CD14-positive monocyte (primary cell): ENCODE measurements at regions not wholly inside any gene's neighbourhood (a gene's known extent, or its start where the extent isn't known, plus 50 kb on each side); places are given as distances from the start of the nearest gene placed in this dataset.

Experiments
- DNase-seq, 3 donors: peaks; one replicate each; pipeline ENCODE4 v3.0.0-alpha.2; 2011 to 2022
- H2AFZ ChIP-seq: 2 replicates; pipeline ENCODE4 v1.6.0; 2012; ENCODE audit warnings: mild to moderate bottlenecking, low read depth, low read length, inconsistent platforms; ENCODE audit not compliant: insufficient read depth, poor library complexity, severe bottlenecking
- H3K27ac ChIP-seq, 2 donors: 1 replicate in 1 of 2; 2 replicates in 1 of 2; pipeline ENCODE4 v1.5.1; 2012 to 2013; ENCODE audit warnings: low read length in 2 of 2, control low read depth in 1 of 2, inconsistent platforms in 1 of 2, low read depth in 1 of 2, mild to moderate bottlenecking in 1 of 2
- H3K27me3 ChIP-seq, 2 donors: one replicate each; pipeline versions ENCODE4 v1.6.0 to v1.6.1; 2011 to 2013; ENCODE audit warnings: low read length in 2 of 2; ENCODE audit not compliant: control insufficient read depth in 2 of 2, insufficient read depth in 2 of 2
- H3K36me3 ChIP-seq, 2 donors: replicated peaks in 1 of 2; 1 replicate in 1 of 2; 2 replicates in 1 of 2; pipeline versions ENCODE4 v1.5.1 to v1.6.1; 2012 to 2013; ENCODE audit warnings: low read length in 2 of 2, control low read depth in 1 of 2, inconsistent platforms in 1 of 2, mild to moderate bottlenecking in 1 of 2; ENCODE audit not compliant: insufficient read depth in 2 of 2, control insufficient read depth in 1 of 2
- H3K4me1 ChIP-seq, 2 donors: 1 replicate in 1 of 2; 2 replicates in 1 of 2; pipeline versions ENCODE4 v1.5.1 to v1.6.1; 2012 to 2013; ENCODE audit warnings: low read length in 2 of 2, control low read depth in 1 of 2, inconsistent platforms in 1 of 2, mild to moderate bottlenecking in 1 of 2, moderate library complexity in 1 of 2; ENCODE audit not compliant: insufficient read depth in 2 of 2, control insufficient read depth in 1 of 2
- H3K4me2 ChIP-seq: replicated peaks from 2 replicates; pipeline ENCODE3; 2012; ENCODE audit warnings: low read length, moderate library complexity, mild to moderate bottlenecking; ENCODE audit not compliant: poor library complexity, severe bottlenecking; ENCODE audit errors: extremely low read depth
- H3K4me3 ChIP-seq, 3 experiments: fragments of 200-600 bp in 1 of 3; sonication (generic) in 1 of 3; replicated peaks in 1 of 3; 1 replicate in 2 of 3; 2 replicates in 1 of 3; pipeline ENCODE4 v1.5.1; 2011 to 2013; ENCODE audit warnings: low read length in 3 of 3, mild to moderate bottlenecking in 3 of 3, control low read depth in 2 of 3, low read depth in 2 of 3, inconsistent platforms in 1 of 3, moderate library complexity in 1 of 3
- H3K79me2 ChIP-seq: 2 replicates; pipeline ENCODE4 v1.6.0; 2012; ENCODE audit warnings: mild to moderate bottlenecking, control low read depth, inconsistent platforms, low read length, moderate library complexity; ENCODE audit not compliant: insufficient read depth
- H3K9ac ChIP-seq: 2 replicates; pipeline ENCODE4 v1.6.0; 2017; ENCODE audit warnings: low read length, mild to moderate bottlenecking; ENCODE audit not compliant: insufficient read depth, poor library complexity, severe bottlenecking
- H3K9me3 ChIP-seq, 2 donors: replicated peaks in 1 of 2; 1 replicate in 1 of 2; 2 replicates in 1 of 2; pipeline versions ENCODE4 v1.5.1 to v1.6.1; 2012 to 2013; ENCODE audit warnings: low read length in 2 of 2, control low read depth in 1 of 2; ENCODE audit not compliant: control insufficient read depth in 1 of 2, insufficient read depth in 1 of 2
- H4K20me1 ChIP-seq: 2 replicates; pipeline ENCODE4 v1.6.0; 2012; ENCODE audit warnings: mild to moderate bottlenecking, low read length, control low read depth, moderate library complexity; ENCODE audit not compliant: insufficient read depth
- H3K27ac Mint-ChIP-seq, 7 donors: one replicate each; pipeline ENCODE4 v1.8.0; 2020; ENCODE audit warnings: mild to moderate bottlenecking in 7 of 7, mixed read lengths in 7 of 7, moderate library complexity in 6 of 7, inconsistent platforms in 2 of 7
- H3K27me3 Mint-ChIP-seq, 3 donors: one replicate each; pipeline ENCODE4 v1.8.0; 2021 to 2022; ENCODE audit warnings: low read depth in 3 of 3, mild to moderate bottlenecking in 3 of 3, mixed read lengths in 3 of 3, moderate library complexity in 3 of 3, inconsistent platforms in 1 of 3
- H3K36me3 Mint-ChIP-seq, 2 donors: one replicate each; pipeline ENCODE4 v1.8.0; 2020; ENCODE audit warnings: mixed read lengths in 2 of 2, inconsistent platforms in 1 of 2, mild to moderate bottlenecking in 1 of 2
- H3K4me1 Mint-ChIP-seq: one replicate; pipeline ENCODE4 v1.8.0; 2020; ENCODE audit warnings: mild to moderate bottlenecking, mixed read lengths
- H3K4me3 Mint-ChIP-seq, 2 donors: one replicate each; pipeline ENCODE4 v1.8.0; 2020; ENCODE audit warnings: mild to moderate bottlenecking in 2 of 2, mixed read lengths in 2 of 2, moderate library complexity in 1 of 2
- H3K9me3 Mint-ChIP-seq, 7 donors: one replicate each; pipeline ENCODE4 v1.8.0; 2020 to 2022; ENCODE audit warnings: mixed read lengths in 7 of 7, mild to moderate bottlenecking in 6 of 7, moderate library complexity in 6 of 7, inconsistent platforms in 2 of 7
- CTCF ChIP-seq: fragments of 200-600 bp; IDR thresholded peaks from one replicate; pipeline ENCODE4 v1.8.0; 2022; ENCODE audit warnings: antibody characterized with exemption, mild to moderate bottlenecking
- WGBS: methylation state at CpG from one replicate; pipeline ENCODE4 v1.1.5; 2013; ENCODE audit warnings: missing lambda C conversion rate; ENCODE audit not compliant: insufficient coverage; 5-methylcytosine and 5-hydroxymethylcytosine counted together
- intact Hi-C, 2 donors: fragments of 100-400 bp; cut with micrococcal nuclease; formaldehyde crosslinking; loops; one replicate each; pipeline versions ENCODE4 v1.15.0 to v1.15.1; 2023

DNA sequence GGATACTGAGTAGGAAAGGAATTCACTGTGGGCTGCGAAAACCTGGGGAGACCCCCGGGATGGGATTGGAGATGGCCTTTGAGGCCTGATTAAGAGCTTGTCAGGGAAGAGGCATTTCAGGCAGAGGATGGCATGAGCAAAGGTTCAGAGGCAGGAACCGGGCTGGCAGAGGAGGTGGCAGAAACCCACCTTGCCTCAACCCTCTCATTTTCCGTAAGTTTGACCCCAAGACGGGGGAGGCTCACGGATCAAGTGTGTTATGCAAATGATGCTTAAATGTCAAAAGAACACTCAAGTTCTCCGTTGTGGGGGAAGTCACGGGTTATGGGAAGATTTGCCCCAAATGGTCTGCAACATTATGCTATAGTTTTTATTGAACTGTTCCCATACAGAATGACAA, 88.3 kb downstream of the MYCN start:
- no peak overlapping the region for H3K4me3 Mint-ChIP-seq

DNA sequence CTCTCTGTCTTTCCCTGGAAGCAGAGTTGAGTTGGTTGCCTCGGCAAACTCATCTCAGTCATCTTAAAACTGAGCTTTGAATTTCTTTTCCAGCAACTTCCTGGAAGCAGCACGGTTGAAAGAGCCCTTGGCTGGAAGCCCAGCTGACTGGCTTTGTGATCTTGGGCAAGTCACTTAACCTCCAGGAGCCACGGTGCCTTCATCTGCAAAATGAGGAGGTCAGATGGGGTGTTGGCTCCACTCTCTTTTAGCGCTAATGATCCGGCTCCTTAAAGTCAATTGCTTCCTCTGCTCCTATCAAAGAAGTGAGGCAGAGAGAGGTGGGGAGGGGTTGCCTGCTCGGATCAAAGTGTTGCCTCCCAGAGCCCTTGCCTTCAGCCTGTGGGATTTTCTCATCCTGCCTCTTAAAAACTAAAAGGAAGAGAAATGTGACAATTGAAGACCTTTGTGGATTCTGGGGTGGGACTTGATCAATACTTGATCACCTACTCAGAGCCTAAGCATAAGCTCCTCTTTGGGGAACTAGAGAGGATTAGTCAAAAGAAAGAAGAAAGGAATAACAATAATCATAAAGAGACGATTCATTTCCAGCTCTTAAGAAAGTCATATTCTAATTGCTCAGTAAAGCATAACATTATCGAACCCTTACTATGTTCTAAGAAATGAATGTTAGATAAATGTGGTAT, 86.6 kb downstream of the MYCN start:
- Histone ChIP-seq H4K20me1 (no peaks in the 10 kb centered on the region), H3K9ac (no peak overlapping the region), H3K27ac (no peak overlapping the region), H3K9me3 (no peaks in the 10 kb centered on the region), H3K4me2 (no peak overlapping the region), H3K4me1 (no peaks in the 10 kb centered on the region), H2AFZ (no peak overlapping the region), H3K4me3 (no peak overlapping the region), H3K27me3 (no peaks in the 10 kb centered on the region), H3K79me2 (no peaks in the 10 kb centered on the region), H3K36me3 (no peaks in the 10 kb centered on the region)
- Mint-ChIP-seq H3K27me3 (peaks cover 4 to 12% (median 6%) of the 10 kb centered on the region in 3 donors), H3K36me3 (no peaks in the 10 kb centered on the region), H3K27ac (no peak overlapping the region), H3K9me3 (peaks cover 0 to 2% (median 0%) of the 10 kb centered on the region in 7 donors), H3K4me3 (no peak overlapping the region), H3K4me1 (no peaks in the 10 kb centered on the region)
- WGBS: 55% methylated on average over 2 of the region's 8 CpGs
- intact Hi-C loops: no loop called here
- DNase-seq: no peak
- no peak for TF ChIP-seq CTCF

More for the DNA sequence above, 88.3 kb downstream of the MYCN start:
- intact Hi-C loops: no loop called here
- 93% methylated on average over 4 of the region's 8 CpGs for WGBS
- Mint-ChIP-seq H3K9me3 (peaks cover 0 to 2% (median 0%) of the 10 kb centered on the region in 7 donors), H3K4me1 (no peaks in the 10 kb centered on the region), H3K27ac (no peak overlapping the region), H3K27me3 (peaks cover 1 to 12% (median 4%) of the 10 kb centered on the region in 3 donors), H3K36me3 (no peaks in the 10 kb centered on the region)
- Histone ChIP-seq H3K27ac (no peak overlapping the region), H3K9me3 (no peaks in the 10 kb centered on the region), H3K27me3 (no peaks in the 10 kb centered on the region), H2AFZ (no peak overlapping the region), H3K9ac (no peak overlapping the region), H3K4me1 (no peaks in the 10 kb centered on the region), H3K36me3 (no peaks in the 10 kb centered on the region), H3K4me2 (no peak overlapping the region), H3K4me3 (no peak overlapping the region), H4K20me1 (no peaks in the 10 kb centered on the region), H3K79me2 (no peaks in the 10 kb centered on the region)
- TF ChIP-seq CTCF: no peak
- DNase-seq: no peak
